ENCODE measurements at regions not wholly inside any gene's neighbourhood (a gene's known extent, or its start where the extent isn't known, plus 50 kb on each side); places are given as distances from the start of the nearest gene placed in this dataset.

DNA sequence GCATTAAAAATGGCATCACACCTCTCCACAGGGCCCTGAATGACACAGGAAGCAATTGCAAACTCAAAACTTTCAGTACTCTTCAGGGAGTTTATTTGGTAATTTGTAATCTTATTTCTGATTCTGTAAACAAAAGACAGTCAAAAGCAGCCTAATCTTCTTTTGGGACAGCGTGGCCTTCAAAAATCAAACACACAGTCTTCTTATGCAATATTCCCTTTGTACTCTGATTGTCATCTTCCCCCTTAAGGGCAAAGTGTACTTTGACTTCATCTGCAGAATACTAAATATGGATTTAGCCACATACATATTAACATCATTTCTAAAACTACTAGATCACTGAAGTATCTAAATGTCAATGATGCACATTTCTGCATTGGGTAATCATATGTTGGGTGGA, 322.0 kb downstream of the MZT1 start:
- TF ChIP-seq, protein P1, sequence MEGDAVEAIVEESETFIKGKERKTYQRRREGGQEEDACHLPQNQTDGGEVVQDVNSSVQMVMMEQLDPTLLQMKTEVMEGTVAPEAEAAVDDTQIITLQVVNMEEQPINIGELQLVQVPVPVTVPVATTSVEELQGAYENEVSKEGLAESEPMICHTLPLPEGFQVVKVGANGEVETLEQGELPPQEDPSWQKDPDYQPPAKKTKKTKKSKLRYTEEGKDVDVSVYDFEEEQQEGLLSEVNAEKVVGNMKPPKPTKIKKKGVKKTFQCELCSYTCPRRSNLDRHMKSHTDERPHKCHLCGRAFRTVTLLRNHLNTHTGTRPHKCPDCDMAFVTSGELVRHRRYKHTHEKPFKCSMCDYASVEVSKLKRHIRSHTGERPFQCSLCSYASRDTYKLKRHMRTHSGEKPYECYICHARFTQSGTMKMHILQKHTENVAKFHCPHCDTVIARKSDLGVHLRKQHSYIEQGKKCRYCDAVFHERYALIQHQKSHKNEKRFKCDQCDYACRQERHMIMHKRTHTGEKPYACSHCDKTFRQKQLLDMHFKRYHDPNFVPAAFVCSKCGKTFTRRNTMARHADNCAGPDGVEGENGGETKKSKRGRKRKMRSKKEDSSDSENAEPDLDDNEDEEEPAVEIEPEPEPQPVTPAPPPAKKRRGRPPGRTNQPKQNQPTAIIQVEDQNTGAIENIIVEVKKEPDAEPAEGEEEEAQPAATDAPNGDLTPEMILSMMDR (IDR thresholded peaks at IDR 0.05), result no peak
- TF ChIP-seq POLR2A (IDR thresholded peaks at IDR 0.05) (no peak), POLR2AphosphoS5 (IDR thresholded peaks at IDR 0.05) (no peak)

All from sigmoid colon (tissue), 4 donors.